Testis (tissue), 2 donors: ENCODE measurements at regions not wholly inside any gene's neighbourhood (a gene's known extent, or its start where the extent isn't known, plus 50 kb on each side); places are given as distances from the start of the nearest gene placed in this dataset.

Experiments
- POLR2A ChIP-seq: fragments of 450-650 bp; IDR thresholded peaks from one replicate; pipeline ENCODE4 v1.6.1; 2017; ENCODE audit warnings: antibody characterized with exemption, mild to moderate bottlenecking, moderate library complexity
- TF ChIP-seq, protein P1 (sequence below), 3 experiments: fragments of 450-650 bp in 2 of 3; fragments of 200-600 bp in 1 of 3; sonication (generic) in 1 of 3; IDR thresholded peaks; one replicate each; pipeline ENCODE4 v1.5.1; 2016 to 2019; ENCODE audit warnings: antibody characterized with exemption in 3 of 3, mild to moderate bottlenecking in 2 of 3, moderate library complexity in 1 of 3

DNA sequence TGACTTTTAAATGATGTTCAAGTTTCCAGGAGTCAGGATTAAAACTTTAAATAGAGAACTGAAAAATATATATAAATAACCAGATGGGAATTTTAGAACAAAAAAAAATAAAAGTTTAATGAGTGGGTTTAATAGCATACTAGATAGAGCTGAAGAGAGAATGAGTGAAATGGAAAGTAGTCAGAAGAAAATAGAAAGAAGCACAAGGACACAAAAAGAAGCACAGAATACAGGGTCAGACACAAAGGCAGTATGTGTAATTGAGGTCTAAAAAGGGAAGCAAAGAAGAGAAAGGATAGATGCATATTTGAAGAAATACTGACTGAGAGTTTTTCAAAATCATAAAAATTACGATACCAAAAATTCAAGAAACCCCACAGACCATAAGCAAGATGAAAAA, 159.8 kb upstream of the FERMT1 start:
- TF ChIP-seq POLR2A = no peak
- TF ChIP-seq, protein P1, sequence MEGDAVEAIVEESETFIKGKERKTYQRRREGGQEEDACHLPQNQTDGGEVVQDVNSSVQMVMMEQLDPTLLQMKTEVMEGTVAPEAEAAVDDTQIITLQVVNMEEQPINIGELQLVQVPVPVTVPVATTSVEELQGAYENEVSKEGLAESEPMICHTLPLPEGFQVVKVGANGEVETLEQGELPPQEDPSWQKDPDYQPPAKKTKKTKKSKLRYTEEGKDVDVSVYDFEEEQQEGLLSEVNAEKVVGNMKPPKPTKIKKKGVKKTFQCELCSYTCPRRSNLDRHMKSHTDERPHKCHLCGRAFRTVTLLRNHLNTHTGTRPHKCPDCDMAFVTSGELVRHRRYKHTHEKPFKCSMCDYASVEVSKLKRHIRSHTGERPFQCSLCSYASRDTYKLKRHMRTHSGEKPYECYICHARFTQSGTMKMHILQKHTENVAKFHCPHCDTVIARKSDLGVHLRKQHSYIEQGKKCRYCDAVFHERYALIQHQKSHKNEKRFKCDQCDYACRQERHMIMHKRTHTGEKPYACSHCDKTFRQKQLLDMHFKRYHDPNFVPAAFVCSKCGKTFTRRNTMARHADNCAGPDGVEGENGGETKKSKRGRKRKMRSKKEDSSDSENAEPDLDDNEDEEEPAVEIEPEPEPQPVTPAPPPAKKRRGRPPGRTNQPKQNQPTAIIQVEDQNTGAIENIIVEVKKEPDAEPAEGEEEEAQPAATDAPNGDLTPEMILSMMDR (IDR thresholded peaks at IDR 0.05) = no peak
